ENCODE measurements at regions not wholly inside any gene's neighbourhood (a gene's known extent, or its start where the extent isn't known, plus 50 kb on each side); places are given as distances from the start of the nearest gene placed in this dataset.
A peak's percentile ranks its signal among the peaks of the same experiment; 100 is the strongest.

DNA sequence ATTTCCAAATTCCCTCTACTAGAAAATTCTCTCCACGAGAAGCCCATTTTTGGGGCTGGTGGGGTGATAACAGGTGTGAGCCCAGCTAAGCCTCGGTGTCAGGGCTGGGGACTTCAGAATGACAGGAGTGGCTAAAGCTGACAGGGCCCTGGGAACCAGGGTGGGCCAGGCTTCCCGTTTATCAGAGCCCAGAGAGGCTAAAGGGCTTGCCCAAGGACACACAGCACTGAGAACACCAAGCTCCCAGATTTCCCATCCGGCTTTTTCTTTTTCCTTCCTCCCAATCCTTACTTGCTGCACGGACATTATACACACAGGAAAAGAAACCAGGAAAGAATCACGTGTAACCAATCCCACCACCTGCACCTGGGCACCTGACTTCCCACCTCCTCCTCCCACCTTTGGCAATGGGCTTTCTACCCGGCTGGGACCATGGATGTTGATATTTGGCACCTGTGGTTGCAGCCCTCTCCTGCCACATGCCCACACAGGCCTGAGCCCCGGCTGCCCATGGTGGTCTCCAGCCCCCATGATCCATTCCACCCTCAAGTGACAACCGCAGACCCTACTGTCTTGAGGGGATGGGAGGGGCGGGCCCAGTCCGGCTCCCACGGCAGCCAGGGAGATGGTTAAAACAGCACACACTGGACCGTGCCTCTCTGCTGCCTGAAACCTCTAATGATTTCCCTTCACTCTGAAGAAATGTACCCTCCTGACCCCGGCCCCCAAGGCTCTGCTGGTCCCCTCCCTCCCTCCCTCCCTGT lies 78.9 kb downstream of the ENGASE start:
- TF ChIP-seq, protein P1, sequence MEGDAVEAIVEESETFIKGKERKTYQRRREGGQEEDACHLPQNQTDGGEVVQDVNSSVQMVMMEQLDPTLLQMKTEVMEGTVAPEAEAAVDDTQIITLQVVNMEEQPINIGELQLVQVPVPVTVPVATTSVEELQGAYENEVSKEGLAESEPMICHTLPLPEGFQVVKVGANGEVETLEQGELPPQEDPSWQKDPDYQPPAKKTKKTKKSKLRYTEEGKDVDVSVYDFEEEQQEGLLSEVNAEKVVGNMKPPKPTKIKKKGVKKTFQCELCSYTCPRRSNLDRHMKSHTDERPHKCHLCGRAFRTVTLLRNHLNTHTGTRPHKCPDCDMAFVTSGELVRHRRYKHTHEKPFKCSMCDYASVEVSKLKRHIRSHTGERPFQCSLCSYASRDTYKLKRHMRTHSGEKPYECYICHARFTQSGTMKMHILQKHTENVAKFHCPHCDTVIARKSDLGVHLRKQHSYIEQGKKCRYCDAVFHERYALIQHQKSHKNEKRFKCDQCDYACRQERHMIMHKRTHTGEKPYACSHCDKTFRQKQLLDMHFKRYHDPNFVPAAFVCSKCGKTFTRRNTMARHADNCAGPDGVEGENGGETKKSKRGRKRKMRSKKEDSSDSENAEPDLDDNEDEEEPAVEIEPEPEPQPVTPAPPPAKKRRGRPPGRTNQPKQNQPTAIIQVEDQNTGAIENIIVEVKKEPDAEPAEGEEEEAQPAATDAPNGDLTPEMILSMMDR (optimal IDR thresholded peaks at IDR 0.05 in 1 of 3, IDR thresholded peaks at IDR 0.05 in 1 of 3, conservative IDR thresholded peaks at IDR 0.05 in 1 of 3; ENCODE audit: extremely low read depth in 1 of 3, insufficient read depth in 2 of 3, low read length in 3 of 3) = no peak
- no peak for TF ChIP-seq EZH2 (IDR thresholded peaks at IDR 0.05; ENCODE audit: low read length)
- DNase-seq (ENCODE audit: low read depth, low spot score) (no peak), FAIRE-seq (no peak)
- H3K9me1 ChIP-seq (ENCODE audit: control insufficient read depth, extremely low read depth, insufficient read depth, low read length) = no peaks in the 10 kb centered on the region
- no peak overlapping the region for H3K4me2 ChIP-seq (ENCODE audit: control insufficient read depth, extremely low read depth, insufficient read depth, low read depth, low read length)
- no peaks in the 10 kb centered on the region for H3K79me2 ChIP-seq (ENCODE audit: control insufficient read depth, insufficient read depth, low read length)
- H3K9me3 ChIP-seq (ENCODE audit: control insufficient read depth, low read depth, low read length) = no peaks in the 10 kb centered on the region
- no peak overlapping the region for H3K9ac ChIP-seq (ENCODE audit: control insufficient read depth, extremely low read depth, insufficient read depth, low read length)
- no peak overlapping the region for H3K27ac ChIP-seq (ENCODE audit: control insufficient read depth, insufficient read depth, low read length)
- dilution Hi-C loops (cut with MboI; ENCODE audit: extremely low pct_ligation_motif_present, low sequenced_read_pairs) = no loop called here
- no peaks in the 10 kb centered on the region for H4K20me1 ChIP-seq (ENCODE audit: control insufficient read depth, extremely low read depth, insufficient read depth, low read length)
- no peaks in the 10 kb centered on the region for H3K36me3 ChIP-seq (ENCODE audit: control insufficient read depth in 2 of 2, extremely low read depth in 1 of 2, insufficient read depth in 2 of 2, low read length in 2 of 2)
- no peaks in the 10 kb centered on the region for H3K4me1 ChIP-seq (ENCODE audit: control insufficient read depth, extremely low read depth, insufficient read depth, low read length)
- no peak overlapping the region for H3K4me3 ChIP-seq (ENCODE audit: control insufficient read depth in 2 of 3, extremely low read depth in 1 of 3, insufficient read depth in 2 of 3, low read depth in 1 of 3, low read length in 3 of 3)
- H2AFZ ChIP-seq (ENCODE audit: control insufficient read depth, low read length) = no peak overlapping the region
- peaks cover 19% of the 10 kb centered on the region for H3K27me3 ChIP-seq (ENCODE audit: control insufficient read depth, extremely low read depth, insufficient read depth, low read length)

DNA sequence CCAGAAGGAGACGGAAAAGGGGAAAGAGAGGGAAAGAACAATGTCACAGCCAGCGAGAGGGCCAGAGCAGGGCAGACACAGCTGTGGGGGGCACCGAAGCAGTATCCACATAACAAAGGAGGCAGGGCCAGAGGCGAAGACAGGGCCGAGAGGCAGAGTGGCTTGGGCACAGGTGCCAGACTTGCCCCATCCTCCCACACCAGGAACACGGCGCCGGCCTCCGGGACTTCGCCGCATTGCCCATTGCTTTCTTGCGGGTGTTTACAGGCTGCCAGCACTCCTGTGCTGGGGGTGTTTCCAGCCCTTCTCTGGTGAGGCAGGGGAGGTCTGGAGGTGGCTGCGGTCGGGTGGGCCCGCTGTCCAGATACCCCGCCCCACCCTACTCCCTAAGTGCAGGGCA lies 78.0 kb downstream of the ENGASE start:
- dilution Hi-C loops (cut with MboI; ENCODE audit: extremely low pct_ligation_motif_present, low sequenced_read_pairs) = no loop called here
- H3K27me3 ChIP-seq (ENCODE audit: control insufficient read depth, extremely low read depth, insufficient read depth, low read length) = peaks cover 19% of the 10 kb centered on the region
- TF ChIP-seq, protein P1 (optimal IDR thresholded peaks at IDR 0.05 in 1 of 3, IDR thresholded peaks at IDR 0.05 in 1 of 3, conservative IDR thresholded peaks at IDR 0.05 in 1 of 3; ENCODE audit: extremely low read depth in 1 of 3, insufficient read depth in 2 of 3, low read length in 3 of 3) = no peak
- TF ChIP-seq EZH2 (IDR thresholded peaks at IDR 0.05; ENCODE audit: low read length) = peak; percentile 35

More for the DNA sequence above, 78.0 kb downstream of the ENGASE start:
- Histone ChIP-seq H3K4me2 (ENCODE audit: control insufficient read depth, extremely low read depth, insufficient read depth, low read depth, low read length) (no peak overlapping the region), H2AFZ (ENCODE audit: control insufficient read depth, low read length) (no peak overlapping the region), H3K9me3 (ENCODE audit: control insufficient read depth, low read depth, low read length) (no peaks in the 10 kb centered on the region), H3K9ac (ENCODE audit: control insufficient read depth, extremely low read depth, insufficient read depth, low read length) (no peak overlapping the region), H3K27ac (ENCODE audit: control insufficient read depth, insufficient read depth, low read length) (no peak overlapping the region), H3K4me3 (ENCODE audit: control insufficient read depth in 2 of 3, extremely low read depth in 1 of 3, insufficient read depth in 2 of 3, low read depth in 1 of 3, low read length in 3 of 3) (no peak overlapping the region), H3K79me2 (ENCODE audit: control insufficient read depth, insufficient read depth, low read length) (no peaks in the 10 kb centered on the region), H4K20me1 (ENCODE audit: control insufficient read depth, extremely low read depth, insufficient read depth, low read length) (no peaks in the 10 kb centered on the region), H3K4me1 (ENCODE audit: control insufficient read depth, extremely low read depth, insufficient read depth, low read length) (no peaks in the 10 kb centered on the region), H3K9me1 (ENCODE audit: control insufficient read depth, extremely low read depth, insufficient read depth, low read length) (no peaks in the 10 kb centered on the region), H3K36me3 (ENCODE audit: control insufficient read depth in 2 of 2, extremely low read depth in 1 of 2, insufficient read depth in 2 of 2, low read length in 2 of 2) (no peaks in the 10 kb centered on the region)
- FAIRE-seq (no peak), DNase-seq (ENCODE audit: low read depth, low spot score) (no peak)

Measured in keratinocyte (primary cell).